LNCAP (cell line): ENCODE measurements at regions not wholly inside any gene's neighbourhood (a gene's known extent, or its start where the extent isn't known, plus 50 kb on each side); places are given as distances from the start of the nearest gene placed in this dataset.

ENCODE experiments used
- TF ChIP-seq, protein P1 (sequence below): fragments of 450-650 bp; IDR thresholded peaks from 2 replicates; pipeline ENCODE4 v1.5.1; 2017; ENCODE audit warnings: mild to moderate bottlenecking

DNA sequence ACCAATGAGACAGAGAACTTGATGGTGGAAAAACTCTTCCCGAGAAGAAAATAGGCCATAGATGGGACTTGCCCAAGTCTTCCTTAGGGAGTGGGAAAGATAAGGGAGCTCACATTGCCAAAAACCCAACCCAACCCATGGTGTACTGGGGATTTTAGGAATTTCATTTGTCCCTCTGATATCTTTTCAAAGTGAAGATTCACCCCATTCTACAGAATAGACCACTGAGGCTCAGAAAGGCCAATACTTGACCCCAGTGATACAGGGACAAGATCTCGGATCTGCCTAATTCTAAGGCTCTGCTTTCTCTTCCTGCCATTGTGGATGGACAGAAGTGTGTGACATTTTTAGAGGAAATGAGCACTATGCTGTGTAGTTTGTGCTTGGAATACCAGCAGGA lies 159.0 kb downstream of the MYCN start:
- TF ChIP-seq, protein P1, sequence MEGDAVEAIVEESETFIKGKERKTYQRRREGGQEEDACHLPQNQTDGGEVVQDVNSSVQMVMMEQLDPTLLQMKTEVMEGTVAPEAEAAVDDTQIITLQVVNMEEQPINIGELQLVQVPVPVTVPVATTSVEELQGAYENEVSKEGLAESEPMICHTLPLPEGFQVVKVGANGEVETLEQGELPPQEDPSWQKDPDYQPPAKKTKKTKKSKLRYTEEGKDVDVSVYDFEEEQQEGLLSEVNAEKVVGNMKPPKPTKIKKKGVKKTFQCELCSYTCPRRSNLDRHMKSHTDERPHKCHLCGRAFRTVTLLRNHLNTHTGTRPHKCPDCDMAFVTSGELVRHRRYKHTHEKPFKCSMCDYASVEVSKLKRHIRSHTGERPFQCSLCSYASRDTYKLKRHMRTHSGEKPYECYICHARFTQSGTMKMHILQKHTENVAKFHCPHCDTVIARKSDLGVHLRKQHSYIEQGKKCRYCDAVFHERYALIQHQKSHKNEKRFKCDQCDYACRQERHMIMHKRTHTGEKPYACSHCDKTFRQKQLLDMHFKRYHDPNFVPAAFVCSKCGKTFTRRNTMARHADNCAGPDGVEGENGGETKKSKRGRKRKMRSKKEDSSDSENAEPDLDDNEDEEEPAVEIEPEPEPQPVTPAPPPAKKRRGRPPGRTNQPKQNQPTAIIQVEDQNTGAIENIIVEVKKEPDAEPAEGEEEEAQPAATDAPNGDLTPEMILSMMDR, result no peak

DNA sequence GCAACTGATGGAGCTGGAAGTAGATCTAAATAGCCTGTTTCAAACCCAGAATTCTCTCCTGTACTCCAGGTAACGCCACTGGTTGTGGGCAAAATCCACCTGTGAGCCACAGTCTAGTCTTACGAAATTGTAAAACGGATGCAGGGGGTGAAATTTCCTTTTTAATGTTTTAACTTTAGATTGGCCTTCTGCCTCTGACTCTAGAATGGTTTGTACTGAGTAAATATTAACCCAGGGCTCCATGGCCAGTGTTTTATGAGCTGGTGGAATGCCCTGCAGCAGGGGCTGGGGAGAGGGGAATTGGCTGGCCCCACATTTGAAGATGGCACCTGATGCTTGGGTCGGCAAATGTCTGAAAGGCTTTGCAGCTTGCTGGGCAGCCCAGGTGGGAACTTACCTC lies 156.6 kb downstream of the MYCN start:
- TF ChIP-seq, protein P1, result no peak

DNA sequence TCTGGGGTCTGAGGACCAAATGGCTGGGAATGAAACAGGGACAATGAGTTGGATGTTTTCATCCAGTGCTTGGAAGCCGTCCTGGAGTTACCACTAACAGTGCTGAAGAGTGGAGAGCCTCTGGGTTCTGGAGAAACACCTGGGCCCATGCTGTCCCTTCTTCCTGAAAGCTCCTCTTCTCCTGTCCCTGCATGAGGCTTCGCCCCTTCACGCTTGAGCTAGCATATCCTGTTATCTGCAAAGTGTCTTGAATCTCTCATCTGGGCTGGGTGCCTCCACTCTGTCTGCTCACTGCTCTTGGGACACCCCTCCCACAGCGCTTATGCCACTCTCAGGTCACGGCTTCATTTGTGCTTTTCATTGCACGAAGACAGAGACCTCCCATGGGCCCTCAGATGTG lies 154.5 kb downstream of the MYCN start:
- TF ChIP-seq, protein P1, result no peak

DNA sequence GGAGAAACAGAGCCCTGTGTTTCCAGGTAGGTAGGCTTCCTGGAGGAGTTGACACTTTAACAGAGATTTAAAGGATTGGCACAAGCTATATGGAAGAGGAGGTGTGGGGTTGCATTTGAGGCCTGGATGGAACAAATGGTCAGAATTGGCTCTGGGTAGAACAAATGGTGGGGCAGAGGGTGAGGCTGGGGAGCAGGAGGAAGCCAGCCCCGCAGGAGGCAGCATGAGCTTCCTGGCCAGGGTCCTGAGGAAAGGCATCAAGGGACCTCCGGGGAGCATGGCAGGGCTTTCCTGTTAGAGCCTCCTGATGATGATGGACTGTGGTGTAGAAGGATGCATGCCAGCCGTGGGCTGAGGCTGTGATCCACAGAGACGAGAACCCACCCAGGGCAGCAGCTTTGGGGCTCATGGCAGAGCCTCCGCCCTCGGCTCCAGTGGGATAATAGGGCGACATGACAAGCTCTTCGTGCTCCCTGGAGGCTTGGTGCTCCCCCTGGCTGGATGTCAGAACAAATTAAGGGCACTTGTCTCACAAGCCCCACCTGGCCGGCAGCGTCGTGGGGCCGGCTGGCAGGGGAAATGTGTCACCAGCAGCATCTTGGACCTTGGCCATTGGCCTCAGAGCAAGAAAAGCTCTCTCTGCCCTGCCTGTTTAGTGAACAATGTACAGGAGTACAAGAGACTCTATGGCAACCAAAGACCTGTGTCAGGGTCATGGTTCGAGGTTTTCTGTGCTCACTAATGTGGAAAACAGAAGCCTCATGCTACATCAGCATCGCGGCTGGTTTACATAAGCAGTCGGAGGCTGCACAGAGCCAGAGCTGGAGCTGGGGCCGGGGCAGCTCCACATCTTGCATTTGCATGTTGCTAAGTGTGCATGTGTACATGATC lies 153.5 kb downstream of the MYCN start:
- TF ChIP-seq, protein P1, result no peak

DNA sequence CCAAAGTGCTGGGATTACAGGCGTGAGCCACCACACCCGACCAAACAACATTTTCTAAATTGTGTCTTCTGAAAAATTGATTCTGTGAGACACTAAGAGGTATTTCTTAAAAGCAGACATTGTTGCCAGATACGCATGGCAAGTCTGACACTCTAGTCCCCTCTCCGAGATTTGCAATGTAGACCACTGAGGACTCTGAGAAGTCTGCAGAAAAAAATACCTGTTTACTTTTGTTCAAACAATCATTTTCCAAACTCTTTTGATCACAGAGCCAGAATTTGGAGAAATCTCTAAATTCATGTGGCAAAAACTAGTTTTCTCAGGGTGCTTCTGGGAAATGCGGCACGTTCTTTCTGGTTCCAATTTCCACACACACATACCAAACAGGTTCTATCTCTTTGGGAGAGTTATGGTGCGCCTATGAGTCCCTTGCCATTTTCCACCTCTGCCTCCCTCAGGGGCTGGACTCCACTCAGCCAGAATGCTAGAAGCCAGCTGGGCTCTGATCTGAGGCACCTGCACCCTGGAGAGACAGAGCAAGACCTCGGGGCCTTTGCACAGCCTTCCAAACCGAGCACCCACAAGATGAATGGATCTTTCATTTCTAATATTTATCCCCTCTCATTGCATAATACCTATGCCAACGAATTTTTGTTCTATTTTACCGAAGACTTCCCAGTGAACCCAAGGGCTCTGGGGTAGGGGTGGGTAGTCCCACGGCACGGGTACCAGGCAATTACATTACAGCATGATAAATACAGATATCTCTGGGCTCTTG lies 152.7 kb downstream of the MYCN start:
- TF ChIP-seq, protein P1, result no peak

DNA sequence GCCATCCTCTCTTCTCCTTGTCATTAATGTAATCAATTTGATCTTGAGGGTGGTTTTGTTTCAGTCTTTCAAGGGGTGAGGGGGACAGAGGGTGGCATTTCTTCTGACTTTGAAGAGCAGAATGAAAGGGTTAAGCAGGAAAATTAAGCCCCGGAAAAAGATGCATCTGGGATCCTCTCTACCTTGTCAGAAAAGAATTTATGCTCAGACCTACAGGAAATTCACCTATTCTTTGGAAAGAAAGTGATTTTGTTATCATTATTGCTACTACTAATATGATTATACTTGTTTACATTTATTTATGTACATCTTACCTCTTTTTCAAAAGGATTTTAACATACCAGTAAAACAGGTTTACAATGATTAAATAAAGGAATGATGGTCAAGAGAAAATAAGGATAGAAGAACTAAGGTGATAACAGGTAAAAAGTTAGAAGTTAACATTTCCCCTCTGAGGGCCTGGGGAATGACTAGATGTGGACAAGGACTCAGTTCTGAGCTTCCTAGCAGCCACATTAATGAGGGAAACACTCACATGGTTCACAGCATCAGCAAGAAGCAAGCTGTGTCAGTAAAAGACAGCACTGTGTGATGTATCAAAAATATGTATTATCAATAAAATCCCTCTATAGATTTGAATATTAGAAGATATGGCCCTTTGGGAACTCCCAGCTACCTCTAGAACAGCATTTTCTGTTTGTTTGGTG lies 151.4 kb downstream of the MYCN start:
- TF ChIP-seq, protein P1, result no peak
